ENCODE measurements at regions not wholly inside any gene's neighbourhood (a gene's known extent, or its start where the extent isn't known, plus 50 kb on each side); places are given as distances from the start of the nearest gene placed in this dataset.

GRCh38 chr14:61113561-61114225 lies 132.6 kb downstream of the SLC38A6 start:
- no peak overlapping the region for H3K9ac ChIP-seq (ENCODE audit: low read length)

GRCh38 chr14:61112506-61112905 lies 131.5 kb downstream of the SLC38A6 start:
- peaks cover 6% of the 10 kb centered on the region for H3K9me3 ChIP-seq (ENCODE audit: control insufficient read depth, low read length)

More at GRCh38 chr14:61113561-61114225, 132.6 kb downstream of the SLC38A6 start:
- Histone ChIP-seq H3K36me3 (ENCODE audit: control insufficient read depth, insufficient read depth, low read length, severe bottlenecking) (no peaks in the 10 kb centered on the region), H3K4me3 (ENCODE audit: low read length) (no peak overlapping the region), H3K9me3 (ENCODE audit: control insufficient read depth, low read length) (peaks cover 6% of the 10 kb centered on the region), H3K27me3 (replicated peaks; ENCODE audit: control insufficient read depth, insufficient read depth, low read length) (no peaks in the 10 kb centered on the region), H3K4me1 (ENCODE audit: control insufficient read depth, insufficient read depth, low read length) (peaks cover 20% of the 10 kb centered on the region)
- no peak for DNase-seq (ENCODE audit: low read depth)

GRCh38 chr14:61111731-61112130 lies 130.7 kb downstream of the SLC38A6 start:
- no peaks in the 10 kb centered on the region for H3K27me3 ChIP-seq (replicated peaks; ENCODE audit: control insufficient read depth, insufficient read depth, low read length)
- peaks cover 39% of the 10 kb centered on the region for H3K4me1 ChIP-seq (ENCODE audit: control insufficient read depth, insufficient read depth, low read length)
- H3K9me3 ChIP-seq (ENCODE audit: control insufficient read depth, low read length): peaks cover 6% of the 10 kb centered on the region
- no peak overlapping the region for H3K9ac ChIP-seq (ENCODE audit: low read length)
- no peak for DNase-seq (ENCODE audit: low read depth)
- H3K36me3 ChIP-seq (ENCODE audit: control insufficient read depth, insufficient read depth, low read length, severe bottlenecking): no peaks in the 10 kb centered on the region
- no peak overlapping the region for H3K4me3 ChIP-seq (ENCODE audit: low read length)

More at GRCh38 chr14:61112506-61112905, 131.5 kb downstream of the SLC38A6 start:
- H3K9ac ChIP-seq (ENCODE audit: low read length): no peak overlapping the region
- no peak for DNase-seq (ENCODE audit: low read depth)
- no peak overlapping the region for H3K4me3 ChIP-seq (ENCODE audit: low read length)
- H3K36me3 ChIP-seq (ENCODE audit: control insufficient read depth, insufficient read depth, low read length, severe bottlenecking): no peaks in the 10 kb centered on the region
- H3K27me3 ChIP-seq (replicated peaks; ENCODE audit: control insufficient read depth, insufficient read depth, low read length): no peaks in the 10 kb centered on the region
- peaks cover 32% of the 10 kb centered on the region for H3K4me1 ChIP-seq (ENCODE audit: control insufficient read depth, insufficient read depth, low read length)

GRCh38 chr14:61111209-61111665 lies 130.2 kb downstream of the SLC38A6 start:
- Histone ChIP-seq H3K27me3 (replicated peaks; ENCODE audit: control insufficient read depth, insufficient read depth, low read length) (no peaks in the 10 kb centered on the region), H3K36me3 (ENCODE audit: control insufficient read depth, insufficient read depth, low read length, severe bottlenecking) (no peaks in the 10 kb centered on the region), H3K9ac (ENCODE audit: low read length) (no peak overlapping the region), H3K9me3 (ENCODE audit: control insufficient read depth, low read length) (peaks cover 6% of the 10 kb centered on the region), H3K4me1 (ENCODE audit: control insufficient read depth, insufficient read depth, low read length) (peaks cover 41% of the 10 kb centered on the region), H3K4me3 (ENCODE audit: low read length) (no peak overlapping the region)
- DNase-seq (ENCODE audit: low read depth): no peak

GRCh38 chr14:61110316-61111082 lies 129.5 kb downstream of the SLC38A6 start:
- no peaks in the 10 kb centered on the region for H3K27me3 ChIP-seq (replicated peaks; ENCODE audit: control insufficient read depth, insufficient read depth, low read length)
- H3K36me3 ChIP-seq (ENCODE audit: control insufficient read depth, insufficient read depth, low read length, severe bottlenecking): no peaks in the 10 kb centered on the region
- DNase-seq (ENCODE audit: low read depth): no peak

GRCh38 chr14:61109288-61109687 lies 128.2 kb downstream of the SLC38A6 start:
- no peak overlapping the region for H3K4me3 ChIP-seq (ENCODE audit: low read length)
- H3K36me3 ChIP-seq (ENCODE audit: control insufficient read depth, insufficient read depth, low read length, severe bottlenecking): no peaks in the 10 kb centered on the region
- H3K9ac ChIP-seq (ENCODE audit: low read length): no peak overlapping the region
- peaks cover 3% of the 10 kb centered on the region for H3K9me3 ChIP-seq (ENCODE audit: control insufficient read depth, low read length)
- DNase-seq (ENCODE audit: low read depth): peak; percentile 40
- H3K4me1 ChIP-seq (ENCODE audit: control insufficient read depth, insufficient read depth, low read length): peaks cover 48% of the 10 kb centered on the region
- H3K27me3 ChIP-seq (replicated peaks; ENCODE audit: control insufficient read depth, insufficient read depth, low read length): no peaks in the 10 kb centered on the region

More at GRCh38 chr14:61110316-61111082, 129.5 kb downstream of the SLC38A6 start:
- Histone ChIP-seq H3K4me1 (ENCODE audit: control insufficient read depth, insufficient read depth, low read length) (peaks cover 41% of the 10 kb centered on the region), H3K4me3 (ENCODE audit: low read length) (no peak overlapping the region), H3K9ac (ENCODE audit: low read length) (no peak overlapping the region), H3K9me3 (ENCODE audit: control insufficient read depth, low read length) (peaks cover 6% of the 10 kb centered on the region)

- no peak for DNase-seq (ENCODE audit: low read depth)
- no peaks in the 10 kb centered on the region for H3K27me3 ChIP-seq (replicated peaks; ENCODE audit: control insufficient read depth, insufficient read depth, low read length)
- H3K36me3 ChIP-seq (ENCODE audit: control insufficient read depth, insufficient read depth, low read length, severe bottlenecking): no peaks in the 10 kb centered on the region
- H3K9me3 ChIP-seq (ENCODE audit: control insufficient read depth, low read length): no peaks in the 10 kb centered on the region
- H3K9ac ChIP-seq (ENCODE audit: low read length): peak overlapping the region; percentile 20
- peaks cover 46% of the 10 kb centered on the region for H3K4me1 ChIP-seq (ENCODE audit: control insufficient read depth, insufficient read depth, low read length)
- H3K4me3 ChIP-seq (ENCODE audit: low read length): no peak overlapping the region
These were observed 127.6 kb downstream of the SLC38A6 start for GRCh38 chr14:61108496-61109141.

- peak overlapping the region; percentile 59 for H3K9ac ChIP-seq (ENCODE audit: low read length)
- H3K4me1 ChIP-seq (ENCODE audit: control insufficient read depth, insufficient read depth, low read length): peaks cover 52% of the 10 kb centered on the region
- H3K36me3 ChIP-seq (ENCODE audit: control insufficient read depth, insufficient read depth, low read length, severe bottlenecking): no peaks in the 10 kb centered on the region
- H3K27me3 ChIP-seq (replicated peaks; ENCODE audit: control insufficient read depth, insufficient read depth, low read length): no peaks in the 10 kb centered on the region
- H3K4me3 ChIP-seq (ENCODE audit: low read length): no peak overlapping the region
- H3K9me3 ChIP-seq (ENCODE audit: control insufficient read depth, low read length): no peaks in the 10 kb centered on the region
- DNase-seq (ENCODE audit: low read depth): no peak
These were observed 126.9 kb downstream of the SLC38A6 start for GRCh38 chr14:61107869-61108493.

- no peak for DNase-seq (ENCODE audit: low read depth)
- peaks cover 60% of the 10 kb centered on the region for H3K4me1 ChIP-seq (ENCODE audit: control insufficient read depth, insufficient read depth, low read length)
These were observed 126.1 kb downstream of the SLC38A6 start for GRCh38 chr14:61106959-61107641.

GRCh38 chr14:61106271-61106958 lies 125.4 kb downstream of the SLC38A6 start:
- H3K36me3 ChIP-seq (ENCODE audit: control insufficient read depth, insufficient read depth, low read length, severe bottlenecking): no peaks in the 10 kb centered on the region
- H3K27me3 ChIP-seq (replicated peaks; ENCODE audit: control insufficient read depth, insufficient read depth, low read length): no peaks in the 10 kb centered on the region
- no peaks in the 10 kb centered on the region for H3K9me3 ChIP-seq (ENCODE audit: control insufficient read depth, low read length)
- no peak for DNase-seq (ENCODE audit: low read depth)
- H3K9ac ChIP-seq (ENCODE audit: low read length): peak overlapping the region; percentile 5
- H3K4me3 ChIP-seq (ENCODE audit: low read length): no peak overlapping the region
- H3K4me1 ChIP-seq (ENCODE audit: control insufficient read depth, insufficient read depth, low read length): peaks cover 67% of the 10 kb centered on the region

More at GRCh38 chr14:61106959-61107641, 126.1 kb downstream of the SLC38A6 start:
- Histone ChIP-seq H3K9me3 (ENCODE audit: control insufficient read depth, low read length) (no peaks in the 10 kb centered on the region), H3K27me3 (replicated peaks; ENCODE audit: control insufficient read depth, insufficient read depth, low read length) (no peaks in the 10 kb centered on the region), H3K36me3 (ENCODE audit: control insufficient read depth, insufficient read depth, low read length, severe bottlenecking) (no peaks in the 10 kb centered on the region), H3K9ac (ENCODE audit: low read length) (peak overlapping the region; percentile 59), H3K4me3 (ENCODE audit: low read length) (no peak overlapping the region)

Measured in adipocyte (in vitro differentiated cells).